Tibial nerve (tissue), 3 donors: ENCODE measurements at regions not wholly inside any gene's neighbourhood (a gene's known extent, or its start where the extent isn't known, plus 50 kb on each side); places are given as distances from the start of the nearest gene placed in this dataset.

Experiments used
- POLR2A ChIP-seq, 2 donors: fragments of 450-650 bp; IDR thresholded peaks; one replicate each; pipeline ENCODE4 v1.6.1; 2017; ENCODE audit warnings: antibody characterized with exemption in 2 of 2, mild to moderate bottlenecking in 2 of 2, moderate library complexity in 2 of 2
- TF ChIP-seq, protein P1 (sequence below), 5 experiments: fragments of 200-600 bp in 3 of 5; fragments of 450-650 bp in 2 of 5; sonication (generic) in 3 of 5; IDR thresholded peaks; one replicate each; pipeline ENCODE4 v1.5.1; 2016 to 2019; ENCODE audit warnings: antibody characterized with exemption in 5 of 5, mild to moderate bottlenecking in 3 of 5, moderate library complexity in 2 of 5

DNA sequence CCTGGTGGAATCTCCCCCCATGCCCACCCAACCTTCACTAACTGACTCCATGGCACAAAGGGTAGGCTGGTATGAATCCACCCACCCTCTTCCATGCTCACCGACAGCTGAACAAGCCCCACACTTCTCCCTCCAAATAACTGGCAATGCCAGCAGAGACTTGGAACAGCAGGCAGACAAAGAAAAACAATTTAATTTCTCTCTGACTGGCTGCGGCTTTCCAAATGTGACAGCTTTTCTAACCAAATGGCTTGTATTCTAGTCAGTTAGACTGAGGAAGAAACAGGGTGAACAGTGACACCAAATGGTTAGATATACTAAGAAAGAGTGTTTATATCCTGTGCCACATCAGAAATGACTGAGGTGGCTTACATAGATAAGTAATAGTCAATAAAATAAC lies 199.3 kb upstream of the ADAMTS3 start:
- TF ChIP-seq POLR2A (IDR thresholded peaks at IDR 0.05), result no peak
- TF ChIP-seq, protein P1, sequence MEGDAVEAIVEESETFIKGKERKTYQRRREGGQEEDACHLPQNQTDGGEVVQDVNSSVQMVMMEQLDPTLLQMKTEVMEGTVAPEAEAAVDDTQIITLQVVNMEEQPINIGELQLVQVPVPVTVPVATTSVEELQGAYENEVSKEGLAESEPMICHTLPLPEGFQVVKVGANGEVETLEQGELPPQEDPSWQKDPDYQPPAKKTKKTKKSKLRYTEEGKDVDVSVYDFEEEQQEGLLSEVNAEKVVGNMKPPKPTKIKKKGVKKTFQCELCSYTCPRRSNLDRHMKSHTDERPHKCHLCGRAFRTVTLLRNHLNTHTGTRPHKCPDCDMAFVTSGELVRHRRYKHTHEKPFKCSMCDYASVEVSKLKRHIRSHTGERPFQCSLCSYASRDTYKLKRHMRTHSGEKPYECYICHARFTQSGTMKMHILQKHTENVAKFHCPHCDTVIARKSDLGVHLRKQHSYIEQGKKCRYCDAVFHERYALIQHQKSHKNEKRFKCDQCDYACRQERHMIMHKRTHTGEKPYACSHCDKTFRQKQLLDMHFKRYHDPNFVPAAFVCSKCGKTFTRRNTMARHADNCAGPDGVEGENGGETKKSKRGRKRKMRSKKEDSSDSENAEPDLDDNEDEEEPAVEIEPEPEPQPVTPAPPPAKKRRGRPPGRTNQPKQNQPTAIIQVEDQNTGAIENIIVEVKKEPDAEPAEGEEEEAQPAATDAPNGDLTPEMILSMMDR (IDR thresholded peaks at IDR 0.05), result no peak
